Loucy (cell line): ENCODE measurements at regions not wholly inside any gene's neighbourhood (a gene's known extent, or its start where the extent isn't known, plus 50 kb on each side); places are given as distances from the start of the nearest gene placed in this dataset.

Source experiments
- CTCF ChIP-seq: fragments of 200-600 bp; sonication (generic); conservative IDR thresholded peaks from 2 replicates; pipeline ENCODE4 v1.5.1; 2014; ENCODE audit warnings: mild to moderate bottlenecking, antibody characterized with exemption, low read length
- EZH2phosphoT487 ChIP-seq: fragments of 200-600 bp; IDR thresholded peaks from 2 replicates; pipeline ENCODE4 v1.6.1; 2018; ENCODE audit warnings: antibody characterized with exemption, mild to moderate bottlenecking, moderate library complexity, borderline replicate concordance

- TF ChIP-seq CTCF = no peak
- TF ChIP-seq EZH2phosphoT487 = no peak
Measured at GRCh38 chr1:147084273-147085096, 87.8 kb downstream of the PRKAB2 start.
